ENCODE measurements at regions not wholly inside any gene's neighbourhood (a gene's known extent, or its start where the extent isn't known, plus 50 kb on each side); places are given as distances from the start of the nearest gene placed in this dataset.

GRCh38 chr12:90497923-90498545 lies 456.9 kb downstream of the CCER1 start:
- 61 to 82% (median 67%) methylated on average over 6 of the region's 6 CpGs for WGBS, 3 donors
- H3K4me1 ChIP-seq (ENCODE audit: control insufficient read depth in 3 of 3, insufficient read depth in 2 of 3, low read depth in 1 of 3, low read length in 2 of 3): no peaks in the 10 kb centered on the region
- FAIRE-seq (no peak), DNase-seq (no peak)
- H3K9me3 ChIP-seq (ENCODE audit: control insufficient read depth in 2 of 2, insufficient read depth in 1 of 2, low read depth in 1 of 2, low read length in 1 of 2): no peaks in the 10 kb centered on the region
- H3K36me3 ChIP-seq (ENCODE audit: control insufficient read depth in 3 of 3, insufficient read depth in 2 of 3, low read depth in 1 of 3, low read length in 3 of 3): no peaks in the 10 kb centered on the region
- H3K4me3 ChIP-seq (ENCODE audit: low read depth in 1 of 3, low read length in 3 of 3): no peak overlapping the region
- no peaks in the 10 kb centered on the region for H3K27me3 ChIP-seq (ENCODE audit: control insufficient read depth in 3 of 3, insufficient read depth in 3 of 3, low read length in 3 of 3)
- H3K27ac ChIP-seq (ENCODE audit: low read depth in 1 of 3, low read length in 2 of 3): no peak overlapping the region

DNA sequence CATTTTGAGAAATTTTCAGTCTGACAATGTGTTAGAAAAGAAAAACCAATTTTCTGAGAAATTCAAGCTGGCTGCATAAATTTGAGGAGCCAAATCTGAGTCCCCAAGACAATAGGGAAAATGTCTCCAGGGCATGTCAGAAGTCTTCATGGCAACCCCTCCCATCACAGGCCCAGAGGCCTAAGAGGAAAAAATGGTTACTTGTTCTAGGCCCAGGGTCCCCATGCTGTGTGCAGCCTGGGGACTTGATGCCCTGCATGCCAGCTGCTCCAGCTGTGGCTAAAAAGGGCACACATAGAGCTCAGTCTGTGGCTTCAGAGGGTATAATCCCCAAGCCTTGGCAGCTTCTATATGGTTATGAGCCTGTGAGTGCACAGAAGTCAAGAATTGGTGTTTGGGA lies 464.6 kb downstream of the CCER1 start:
- DNase-seq (no peak), FAIRE-seq (no peak)
- Histone ChIP-seq H3K4me3 (ENCODE audit: low read depth in 1 of 3, low read length in 3 of 3) (no peak overlapping the region), H3K9me3 (ENCODE audit: control insufficient read depth in 2 of 2, insufficient read depth in 1 of 2, low read depth in 1 of 2, low read length in 1 of 2) (peaks cover 0 to 12% of the 10 kb centered on the region in 2 donors), H3K36me3 (ENCODE audit: control insufficient read depth in 3 of 3, insufficient read depth in 2 of 3, low read depth in 1 of 3, low read length in 3 of 3) (no peaks in the 10 kb centered on the region), H3K27ac (ENCODE audit: low read depth in 1 of 3, low read length in 2 of 3) (no peak overlapping the region), H3K27me3 (ENCODE audit: control insufficient read depth in 3 of 3, insufficient read depth in 3 of 3, low read length in 3 of 3) (no peaks in the 10 kb centered on the region), H3K4me1 (ENCODE audit: control insufficient read depth in 3 of 3, insufficient read depth in 2 of 3, low read depth in 1 of 3, low read length in 2 of 3) (no peaks in the 10 kb centered on the region)

DNA sequence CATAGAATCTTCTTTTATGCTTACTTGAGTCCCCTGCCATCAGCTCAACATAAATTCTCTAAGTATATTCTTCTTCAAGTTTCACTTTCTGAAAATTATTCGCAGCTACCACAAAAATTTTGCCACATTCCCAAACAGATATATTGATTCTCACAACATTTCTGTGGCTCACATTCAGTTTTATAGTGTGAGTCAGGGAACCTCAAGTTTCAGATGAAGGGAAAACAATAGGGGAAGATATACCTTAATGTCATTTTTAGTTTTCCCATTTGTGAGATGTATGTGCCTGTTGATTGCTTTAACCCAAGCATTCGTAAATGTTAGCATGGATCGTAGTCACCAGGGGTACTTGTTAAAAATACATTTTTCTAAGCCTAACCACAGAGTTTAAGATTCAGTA lies 465.8 kb downstream of the CCER1 start:
- peaks cover 0 to 12% of the 10 kb centered on the region in 2 donors for H3K9me3 ChIP-seq (ENCODE audit: control insufficient read depth in 2 of 2, insufficient read depth in 1 of 2, low read depth in 1 of 2, low read length in 1 of 2)
- no peaks in the 10 kb centered on the region for H3K4me1 ChIP-seq (ENCODE audit: control insufficient read depth in 3 of 3, insufficient read depth in 2 of 3, low read depth in 1 of 3, low read length in 2 of 3)
- 64 to 97% (median 95%) methylated on average over 3 of the region's 3 CpGs for WGBS, 3 donors
- no peak overlapping the region for H3K4me3 ChIP-seq (ENCODE audit: low read depth in 1 of 3, low read length in 3 of 3)
- no peaks in the 10 kb centered on the region for H3K36me3 ChIP-seq (ENCODE audit: control insufficient read depth in 3 of 3, insufficient read depth in 2 of 3, low read depth in 1 of 3, low read length in 3 of 3)
- DNase-seq: no peak
- FAIRE-seq: no peak
- no peaks in the 10 kb centered on the region for H3K27me3 ChIP-seq (ENCODE audit: control insufficient read depth in 3 of 3, insufficient read depth in 3 of 3, low read length in 3 of 3)
- no peak overlapping the region for H3K27ac ChIP-seq (ENCODE audit: low read depth in 1 of 3, low read length in 2 of 3)

DNA sequence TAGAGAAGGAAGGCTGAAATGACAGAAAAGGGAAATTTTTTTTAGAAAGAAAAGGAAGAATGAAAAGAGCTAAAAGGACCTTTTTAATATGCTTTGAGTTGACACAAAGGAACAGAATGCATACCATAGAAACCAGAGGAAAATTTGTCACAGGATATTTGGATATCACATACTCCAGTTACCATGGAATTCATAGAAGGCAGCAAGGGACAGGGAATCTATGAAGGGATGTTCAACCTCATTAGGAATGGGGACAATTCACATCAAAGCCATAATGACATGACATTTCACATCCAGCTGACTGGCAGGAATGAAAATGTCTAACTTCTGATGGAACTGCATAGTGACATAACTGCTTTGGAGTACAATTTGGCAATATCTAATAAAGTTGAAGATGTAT lies 469.4 kb downstream of the CCER1 start:
- H3K4me1 ChIP-seq (ENCODE audit: control insufficient read depth in 3 of 3, insufficient read depth in 2 of 3, low read depth in 1 of 3, low read length in 2 of 3): no peaks in the 10 kb centered on the region
- H3K27me3 ChIP-seq (ENCODE audit: control insufficient read depth in 3 of 3, insufficient read depth in 3 of 3, low read length in 3 of 3): no peaks in the 10 kb centered on the region
- DNase-seq: no peak
- no peak for FAIRE-seq
- no peak overlapping the region for H3K27ac ChIP-seq (ENCODE audit: low read depth in 1 of 3, low read length in 2 of 3)
- no peaks in the 10 kb centered on the region for H3K36me3 ChIP-seq (ENCODE audit: control insufficient read depth in 3 of 3, insufficient read depth in 2 of 3, low read depth in 1 of 3, low read length in 3 of 3)
- H3K4me3 ChIP-seq (ENCODE audit: low read depth in 1 of 3, low read length in 3 of 3): no peak overlapping the region
- H3K9me3 ChIP-seq (ENCODE audit: control insufficient read depth in 2 of 2, insufficient read depth in 1 of 2, low read depth in 1 of 2, low read length in 1 of 2): peaks cover 0 to 5% of the 10 kb centered on the region in 2 donors

DNA sequence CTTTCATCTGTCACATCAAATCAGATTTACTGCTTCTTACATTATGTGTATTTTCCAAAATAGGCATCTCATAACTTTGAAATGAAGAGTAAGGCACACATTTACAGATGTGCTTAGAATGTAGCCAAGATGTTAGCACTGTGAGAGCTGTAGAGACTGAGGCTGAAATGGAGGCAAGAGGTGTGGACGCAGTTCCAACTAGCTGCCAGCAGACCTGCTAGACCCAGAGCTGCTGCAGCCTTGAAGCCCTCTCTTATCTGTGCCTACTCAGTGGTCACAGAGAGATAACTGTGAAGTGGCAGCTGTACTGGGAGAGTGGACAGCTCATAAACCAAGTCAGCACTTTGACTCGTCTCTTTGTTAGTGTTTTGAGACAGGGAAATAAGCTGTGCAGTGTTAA lies 470.9 kb downstream of the CCER1 start:
- Histone ChIP-seq H3K36me3 (ENCODE audit: control insufficient read depth in 3 of 3, insufficient read depth in 2 of 3, low read depth in 1 of 3, low read length in 3 of 3) (no peaks in the 10 kb centered on the region), H3K4me3 (ENCODE audit: low read depth in 1 of 3, low read length in 3 of 3) (no peak overlapping the region), H3K27ac (ENCODE audit: low read depth in 1 of 3, low read length in 2 of 3) (no peak overlapping the region), H3K9me3 (ENCODE audit: control insufficient read depth in 2 of 2, insufficient read depth in 1 of 2, low read depth in 1 of 2, low read length in 1 of 2) (no peaks in the 10 kb centered on the region), H3K4me1 (ENCODE audit: control insufficient read depth in 3 of 3, insufficient read depth in 2 of 3, low read depth in 1 of 3, low read length in 2 of 3) (no peaks in the 10 kb centered on the region), H3K27me3 (ENCODE audit: control insufficient read depth in 3 of 3, insufficient read depth in 3 of 3, low read length in 3 of 3) (no peaks in the 10 kb centered on the region)
- FAIRE-seq (no peak), DNase-seq (no peak)
- WGBS, 3 donors: 38 to 50% (median 39%) methylated on average over 2 of the region's 2 CpGs

GRCh38 chr12:90481748-90482147 lies 473.2 kb downstream of the CCER1 start:
- DNase-seq: no peak
- no peak for FAIRE-seq
- no peaks in the 10 kb centered on the region for H3K36me3 ChIP-seq (ENCODE audit: control insufficient read depth in 3 of 3, insufficient read depth in 2 of 3, low read depth in 1 of 3, low read length in 3 of 3)
- no peak overlapping the region for H3K4me3 ChIP-seq (ENCODE audit: low read depth in 1 of 3, low read length in 3 of 3)
- H3K9me3 ChIP-seq (ENCODE audit: control insufficient read depth in 2 of 2, insufficient read depth in 1 of 2, low read depth in 1 of 2, low read length in 1 of 2): no peaks in the 10 kb centered on the region
- no peak overlapping the region for H3K27ac ChIP-seq (ENCODE audit: low read depth in 1 of 3, low read length in 2 of 3)
- H3K27me3 ChIP-seq (ENCODE audit: control insufficient read depth in 3 of 3, insufficient read depth in 3 of 3, low read length in 3 of 3): no peaks in the 10 kb centered on the region
- WGBS, 3 donors: 45 to 54% (median 46%) methylated on average over 1 of the region's 1 CpG
- H3K4me1 ChIP-seq (ENCODE audit: control insufficient read depth in 3 of 3, insufficient read depth in 2 of 3, low read depth in 1 of 3, low read length in 2 of 3): no peaks in the 10 kb centered on the region

- Histone ChIP-seq H3K27ac (ENCODE audit: low read depth in 1 of 3, low read length in 2 of 3) (no peak overlapping the region), H3K4me3 (ENCODE audit: low read depth in 1 of 3, low read length in 3 of 3) (no peak overlapping the region), H3K9me3 (ENCODE audit: control insufficient read depth in 2 of 2, insufficient read depth in 1 of 2, low read depth in 1 of 2, low read length in 1 of 2) (no peaks in the 10 kb centered on the region), H3K4me1 (ENCODE audit: control insufficient read depth in 3 of 3, insufficient read depth in 2 of 3, low read depth in 1 of 3, low read length in 2 of 3) (no peaks in the 10 kb centered on the region), H3K36me3 (ENCODE audit: control insufficient read depth in 3 of 3, insufficient read depth in 2 of 3, low read depth in 1 of 3, low read length in 3 of 3) (no peaks in the 10 kb centered on the region), H3K27me3 (ENCODE audit: control insufficient read depth in 3 of 3, insufficient read depth in 3 of 3, low read length in 3 of 3) (no peaks in the 10 kb centered on the region)
- no peak for FAIRE-seq
- WGBS, 3 donors: 83 to 94% (median 88%) methylated on average over 1 of the region's 1 CpG
- no peak for DNase-seq
These were observed 475.7 kb downstream of the CCER1 start for GRCh38 chr12:90479237-90479636.

- H3K4me3 ChIP-seq (ENCODE audit: low read depth in 1 of 3, low read length in 3 of 3): no peak overlapping the region
- no peaks in the 10 kb centered on the region for H3K27me3 ChIP-seq (ENCODE audit: control insufficient read depth in 3 of 3, insufficient read depth in 3 of 3, low read length in 3 of 3)
- DNase-seq (no peak), FAIRE-seq (no peak)
- H3K36me3 ChIP-seq (ENCODE audit: control insufficient read depth in 3 of 3, insufficient read depth in 2 of 3, low read depth in 1 of 3, low read length in 3 of 3): no peaks in the 10 kb centered on the region
- H3K27ac ChIP-seq (ENCODE audit: low read depth in 1 of 3, low read length in 2 of 3): no peak overlapping the region
- H3K9me3 ChIP-seq (ENCODE audit: control insufficient read depth in 2 of 2, insufficient read depth in 1 of 2, low read depth in 1 of 2, low read length in 1 of 2): peaks cover 0 to 4% of the 10 kb centered on the region in 2 donors
- H3K4me1 ChIP-seq (ENCODE audit: control insufficient read depth in 3 of 3, insufficient read depth in 2 of 3, low read depth in 1 of 3, low read length in 2 of 3): no peaks in the 10 kb centered on the region
- WGBS, 3 donors: 19 to 48% (median 39%) methylated on average over 2 of the region's 2 CpGs
These were observed 481.1 kb downstream of the CCER1 start for GRCh38 chr12:90473831-90474230.

- no peaks in the 10 kb centered on the region for H3K36me3 ChIP-seq (ENCODE audit: control insufficient read depth in 3 of 3, insufficient read depth in 2 of 3, low read depth in 1 of 3, low read length in 3 of 3)
- no peak overlapping the region for H3K27ac ChIP-seq (ENCODE audit: low read depth in 1 of 3, low read length in 2 of 3)
- DNase-seq: no peak
- 50 to 79% (median 63%) methylated on average over 1 of the region's 1 CpG for WGBS, 3 donors
- FAIRE-seq: no peak
- peaks cover 0 to 4% of the 10 kb centered on the region in 2 donors for H3K9me3 ChIP-seq (ENCODE audit: control insufficient read depth in 2 of 2, insufficient read depth in 1 of 2, low read depth in 1 of 2, low read length in 1 of 2)
- no peaks in the 10 kb centered on the region for H3K4me1 ChIP-seq (ENCODE audit: control insufficient read depth in 3 of 3, insufficient read depth in 2 of 3, low read depth in 1 of 3, low read length in 2 of 3)
- H3K27me3 ChIP-seq (ENCODE audit: control insufficient read depth in 3 of 3, insufficient read depth in 3 of 3, low read length in 3 of 3): no peaks in the 10 kb centered on the region
- no peak overlapping the region for H3K4me3 ChIP-seq (ENCODE audit: low read depth in 1 of 3, low read length in 3 of 3)
These were observed 494.3 kb downstream of the CCER1 start for GRCh38 chr12:90460681-90461080.
